Stimulated activated naive CD8-positive, alpha-beta T cell treated with anti-CD3 and anti-CD28 coated beads, Interleukin-15, Interleukin-2, amounts not matched to agents 100 ng/mL and 50 ng/mL, for 24 hours (primary cell): ENCODE measurements at regions not wholly inside any gene's neighbourhood (a gene's known extent, or its start where the extent isn't known, plus 50 kb on each side); places are given as distances from the start of the nearest gene placed in this dataset.
"Not testable (repeated sequence)": the region's sequence is repeated elsewhere in the genome, so short reads cannot be mapped to it uniquely, and the experiment has no call there.

ENCODE experiments used
- H3K27ac Mint-ChIP-seq: one replicate; pipeline ENCODE4 v1.8.0; 2021; ENCODE audit warnings: mild to moderate bottlenecking, mixed read lengths
- H3K27me3 Mint-ChIP-seq: one replicate; pipeline ENCODE4 v1.8.0; 2021; ENCODE audit warnings: mixed read lengths
- H3K36me3 Mint-ChIP-seq: one replicate; pipeline ENCODE4 v1.8.0; 2021; ENCODE audit warnings: low read depth, mixed read lengths
- H3K4me1 Mint-ChIP-seq: one replicate; pipeline ENCODE4 v1.8.0; 2021; ENCODE audit warnings: low read depth, mixed read lengths
- H3K4me3 Mint-ChIP-seq: one replicate; pipeline ENCODE4 v1.8.0; 2021; ENCODE audit warnings: mild to moderate bottlenecking, mixed read lengths
- H3K9me3 Mint-ChIP-seq: one replicate; pipeline ENCODE4 v1.8.0; 2021; ENCODE audit warnings: mixed read lengths

- Mint-ChIP-seq H3K9me3 (no peaks in the 10 kb centered on the region), H3K4me3 (no peak overlapping the region), H3K27me3 (peaks cover 44% of the 10 kb centered on the region), H3K27ac (no peak overlapping the region), H3K4me1 (peaks cover 29% of the 10 kb centered on the region), H3K36me3 (no peaks in the 10 kb centered on the region)
Observed at GRCh38 chr6:22149501-22150367, 147.1 kb downstream of the PRL start.

GRCh38 chr6:22150368-22151035, 146.3 kb downstream of the PRL start:
- Mint-ChIP-seq H3K9me3 (no peaks in the 10 kb centered on the region), H3K27me3 (peaks cover 39% of the 10 kb centered on the region), H3K27ac (no peak overlapping the region), H3K36me3 (no peaks in the 10 kb centered on the region), H3K4me1 (peaks cover 29% of the 10 kb centered on the region), H3K4me3 (no peak overlapping the region)

- Mint-ChIP-seq H3K9me3 (no peaks in the 10 kb centered on the region), H3K36me3 (no peaks in the 10 kb centered on the region), H3K4me3 (no peak overlapping the region), H3K4me1 (peaks cover 22% of the 10 kb centered on the region), H3K27ac (no peak overlapping the region), H3K27me3 (peaks cover 28% of the 10 kb centered on the region)
Observed at GRCh38 chr6:22151892-22152291, 144.9 kb downstream of the PRL start.

GRCh38 chr6:22152841-22153240, 144.0 kb downstream of the PRL start:
- Mint-ChIP-seq H3K4me3 (no peak overlapping the region), H3K4me1 (peaks cover 14% of the 10 kb centered on the region), H3K27me3 (peaks cover 21% of the 10 kb centered on the region), H3K9me3 (no peaks in the 10 kb centered on the region), H3K36me3 (no peaks in the 10 kb centered on the region), H3K27ac (no peak overlapping the region)

GRCh38 chr6:22153384-22154158, 143.3 kb downstream of the PRL start:
- Mint-ChIP-seq H3K36me3 (no peaks in the 10 kb centered on the region), H3K27me3 (peaks cover 14% of the 10 kb centered on the region), H3K4me3 (no peak overlapping the region), H3K9me3 (no peaks in the 10 kb centered on the region), H3K4me1 (peaks cover 6% of the 10 kb centered on the region), H3K27ac (no peak overlapping the region)

GRCh38 chr6:22155551-22155950, 141.3 kb downstream of the PRL start:
- H3K27me3 Mint-ChIP-seq: no peaks in the 10 kb centered on the region
- H3K9me3 Mint-ChIP-seq: no peaks in the 10 kb centered on the region
- H3K4me1 Mint-ChIP-seq: peaks cover 5% of the 10 kb centered on the region
- H3K36me3 Mint-ChIP-seq: no peaks in the 10 kb centered on the region
- H3K4me3 Mint-ChIP-seq: no peak overlapping the region
- H3K27ac Mint-ChIP-seq: no peak overlapping the region

- H3K27me3 Mint-ChIP-seq: no peaks in the 10 kb centered on the region
- no peaks in the 10 kb centered on the region for H3K9me3 Mint-ChIP-seq
- no peak overlapping the region for H3K27ac Mint-ChIP-seq
- H3K36me3 Mint-ChIP-seq: no peaks in the 10 kb centered on the region
- H3K4me3 Mint-ChIP-seq: no peak overlapping the region
- H3K4me1 Mint-ChIP-seq: peaks cover 5% of the 10 kb centered on the region
Observed at GRCh38 chr6:22157233-22157632, 139.6 kb downstream of the PRL start.

GRCh38 chr6:22164236-22164635, 132.6 kb downstream of the PRL start:
- peaks cover under 1% of the 10 kb centered on the region for H3K9me3 Mint-ChIP-seq
- no peaks in the 10 kb centered on the region for H3K27me3 Mint-ChIP-seq
- H3K27ac Mint-ChIP-seq: no peak overlapping the region
- no peak overlapping the region for H3K4me3 Mint-ChIP-seq
- no peaks in the 10 kb centered on the region for H3K4me1 Mint-ChIP-seq
- no peaks in the 10 kb centered on the region for H3K36me3 Mint-ChIP-seq

GRCh38 chr6:22171006-22171405, 125.8 kb downstream of the PRL start:
- not testable (repeated sequence) for H3K27me3 Mint-ChIP-seq, H3K9me3 Mint-ChIP-seq, H3K36me3 Mint-ChIP-seq, H3K27ac Mint-ChIP-seq, H3K4me3 Mint-ChIP-seq, H3K4me1 Mint-ChIP-seq

- not testable (repeated sequence) for H3K4me3 Mint-ChIP-seq, H3K9me3 Mint-ChIP-seq, H3K27me3 Mint-ChIP-seq, H3K27ac Mint-ChIP-seq, H3K4me1 Mint-ChIP-seq, H3K36me3 Mint-ChIP-seq
Observed at GRCh38 chr6:22171885-22172284, 125.0 kb downstream of the PRL start.

GRCh38 chr6:22173311-22173710, 123.5 kb downstream of the PRL start:
- H3K27ac Mint-ChIP-seq: no peak overlapping the region
- H3K27me3 Mint-ChIP-seq: no peaks in the 10 kb centered on the region
- H3K4me1 Mint-ChIP-seq: no peaks in the 10 kb centered on the region
- H3K36me3 Mint-ChIP-seq: no peaks in the 10 kb centered on the region
- peaks cover 8% of the 10 kb centered on the region for H3K9me3 Mint-ChIP-seq
- H3K4me3 Mint-ChIP-seq: no peak overlapping the region

- H3K27ac Mint-ChIP-seq, H3K4me1 Mint-ChIP-seq, H3K27me3 Mint-ChIP-seq, H3K4me3 Mint-ChIP-seq: not testable (repeated sequence)
- Mint-ChIP-seq H3K36me3 (peaks cover 15% of the 10 kb centered on the region), H3K9me3 (peaks cover 32% of the 10 kb centered on the region)
Observed at GRCh38 chr6:22180250-22180649, 116.6 kb downstream of the PRL start.

GRCh38 chr6:22184371-22184770, 112.5 kb downstream of the PRL start:
- H3K36me3 Mint-ChIP-seq: peaks cover 15% of the 10 kb centered on the region
- no peaks in the 10 kb centered on the region for H3K27me3 Mint-ChIP-seq
- H3K27ac Mint-ChIP-seq: no peak overlapping the region
- no peak overlapping the region for H3K4me3 Mint-ChIP-seq
- H3K9me3 Mint-ChIP-seq: peaks cover 36% of the 10 kb centered on the region
- H3K4me1 Mint-ChIP-seq: no peaks in the 10 kb centered on the region

GRCh38 chr6:22189946-22190345, 106.9 kb downstream of the PRL start:
- H3K4me1 Mint-ChIP-seq: no peaks in the 10 kb centered on the region
- no peaks in the 10 kb centered on the region for H3K27me3 Mint-ChIP-seq
- H3K9me3 Mint-ChIP-seq: peaks cover 7% of the 10 kb centered on the region
- H3K4me3 Mint-ChIP-seq: no peak overlapping the region
- no peaks in the 10 kb centered on the region for H3K36me3 Mint-ChIP-seq
- H3K27ac Mint-ChIP-seq: no peak overlapping the region
